ENCODE measurements at regions not wholly inside any gene's neighbourhood (a gene's known extent, or its start where the extent isn't known, plus 50 kb on each side); places are given as distances from the start of the nearest gene placed in this dataset.
"Not testable (repeated sequence)": the region's sequence is repeated elsewhere in the genome, so short reads cannot be mapped to it uniquely, and the experiment has no call there.

GRCh38 chr3:30476368-30477084 is 129.9 kb upstream of the TGFBR2 start:
- DNase-seq = no peak

- no peak for DNase-seq
Measured at GRCh38 chr3:30477149-30477921, 129.1 kb upstream of the TGFBR2 start.

- DNase-seq = not testable (repeated sequence)
Measured at GRCh38 chr3:30479737-30480136, 126.7 kb upstream of the TGFBR2 start.

GRCh38 chr3:30480156-30480555 is 126.2 kb upstream of the TGFBR2 start:
- DNase-seq = not testable (repeated sequence)

- no peak for DNase-seq
Measured at GRCh38 chr3:30480587-30480986, 125.8 kb upstream of the TGFBR2 start.

- no peak for DNase-seq
Measured at GRCh38 chr3:30481241-30481640, 125.2 kb upstream of the TGFBR2 start.

- not testable (repeated sequence) for DNase-seq
Measured at GRCh38 chr3:30484229-30484628, 122.2 kb upstream of the TGFBR2 start.

GRCh38 chr3:30486368-30486767 is 120.0 kb upstream of the TGFBR2 start:
- DNase-seq = no peak

- no peak for DNase-seq
Measured at GRCh38 chr3:30488070-30488756, 118.2 kb upstream of the TGFBR2 start.

GRCh38 chr3:30492322-30493192 is 113.8 kb upstream of the TGFBR2 start:
- DNase-seq = no peak

GRCh38 chr3:30493911-30494311 is 112.5 kb upstream of the TGFBR2 start:
- DNase-seq = no peak

GRCh38 chr3:30495172-30496065 is 111.0 kb upstream of the TGFBR2 start:
- no peak for DNase-seq

GRCh38 chr3:30496066-30496966 is 110.1 kb upstream of the TGFBR2 start:
- DNase-seq = no peak

GRCh38 chr3:30498587-30498967 is 107.8 kb upstream of the TGFBR2 start:
- DNase-seq = no peak

- DNase-seq = no peak
Measured at GRCh38 chr3:30500666-30501399, 105.6 kb upstream of the TGFBR2 start.

GRCh38 chr3:30501526-30501925 is 104.9 kb upstream of the TGFBR2 start:
- DNase-seq = no peak

GRCh38 chr3:30502051-30502741 is 104.2 kb upstream of the TGFBR2 start:
- DNase-seq = no peak

GRCh38 chr3:30502742-30503073 is 103.7 kb upstream of the TGFBR2 start:
- no peak for DNase-seq

GRCh38 chr3:30503446-30503845 is 103.0 kb upstream of the TGFBR2 start:
- no peak for DNase-seq

Measured in stimulated activated CD4-positive, alpha-beta T cell treated with anti-CD3 and anti-CD28 coated beads, Interleukin-12 subunit alpha, Interleukin-12 subunit beta, amount 100 ng/mL, for 4 hours (primary cell).